ENCODE measurements at regions not wholly inside any gene's neighbourhood (a gene's known extent, or its start where the extent isn't known, plus 50 kb on each side); places are given as distances from the start of the nearest gene placed in this dataset.

GRCh38 chr10:104577163-104577562 is 63.9 kb upstream of the SORCS3 start:
- TF ChIP-seq POLR2A (IDR thresholded peaks at IDR 0.05; ENCODE audit: control extremely low read depth in 1 of 2, low read depth in 2 of 2, low read length in 2 of 2) (no peak), HDAC6 (IDR thresholded peaks at IDR 0.05; ENCODE audit: low read depth, low read length) (no peak), EZH2 (IDR thresholded peaks at IDR 0.05; ENCODE audit: low read depth, low read length, severe bottlenecking) (no peak), BCL11A (IDR thresholded peaks at IDR 0.05; ENCODE audit: low read depth in 2 of 2, low read length in 2 of 2) (no peak), CTCF (IDR thresholded peaks at IDR 0.05; ENCODE audit: control extremely low read depth in 1 of 3, insufficient read depth in 1 of 3, low read depth in 1 of 3, low read length in 3 of 3) (no peak)
